GM23338 (cell line): ENCODE measurements at regions not wholly inside any gene's neighbourhood (a gene's known extent, or its start where the extent isn't known, plus 50 kb on each side); places are given as distances from the start of the nearest gene placed in this dataset.

Source experiments
- CREB1 ChIP-seq: fragments of 250-450 bp; sonication (Bioruptor Pico); IDR thresholded peaks from 2 replicates; pipeline ENCODE4 v1.5.0; 2020; ENCODE audit warnings: low read depth, mild to moderate bottlenecking, moderate library complexity
- CTCF ChIP-seq, 2 experiments: fragments of 200-600 bp in 1 of 2; sonication (generic) in 1 of 2; conservative IDR thresholded peaks; 2 replicates each; pipeline versions ENCODE4 v1.5.1 to v1.6.1; 2016 to 2017; ENCODE audit warnings: antibody characterized with exemption in 2 of 2, low read depth in 2 of 2, mild to moderate bottlenecking in 2 of 2, moderate library complexity in 1 of 2
- ETS1 ChIP-seq: IDR thresholded peaks from 2 replicates; pipeline ENCODE4 v1.6.1; 2016; ENCODE audit warnings: antibody characterized with exemption
- EZH2 ChIP-seq: fragments of 200-600 bp; sonication (generic); IDR thresholded peaks from one replicate; pipeline ENCODE4 v1.8.0; 2017; ENCODE audit warnings: antibody characterized with exemption, mild to moderate bottlenecking, low read depth; ENCODE audit not compliant: unreplicated experiment
- EZH2phosphoT487 ChIP-seq: fragments of 200-600 bp; sonication (generic); IDR thresholded peaks from one replicate; pipeline ENCODE4 v1.8.1; 2018; ENCODE audit warnings: antibody characterized with exemption; ENCODE audit not compliant: unreplicated experiment
- JUNB ChIP-seq: IDR thresholded peaks from one replicate; pipeline ENCODE4 v1.6.1; 2016; ENCODE audit warnings: antibody characterized with exemption; ENCODE audit not compliant: unreplicated experiment
- NANOG ChIP-seq: IDR thresholded peaks from 2 replicates; pipeline ENCODE4 v1.6.1; 2016; ENCODE audit warnings: antibody characterized with exemption, borderline replicate concordance
- POLR2AphosphoS5 ChIP-seq: IDR thresholded peaks from 2 replicates; pipeline ENCODE4 v1.6.1; 2016; ENCODE audit warnings: antibody characterized with exemption, low read depth
- STAT1 ChIP-seq: IDR thresholded peaks from one replicate; pipeline ENCODE4 v1.6.1; 2016; ENCODE audit warnings: antibody characterized with exemption; ENCODE audit not compliant: unreplicated experiment
- ZNF114 ChIP-seq: fragments of 250-450 bp; sonication (Bioruptor Pico); IDR thresholded peaks from 2 replicates; pipeline ENCODE4 v1.5.0; 2020; ENCODE audit warnings: mild to moderate bottlenecking, moderate library complexity
- ZNF331 ChIP-seq: fragments of 250-450 bp; sonication (Bioruptor Pico); IDR thresholded peaks from 2 replicates; pipeline ENCODE4 v1.5.0; 2020; ENCODE audit warnings: low read depth, mild to moderate bottlenecking, moderate library complexity
- ZNF462 ChIP-seq: fragments of 250-450 bp; sonication (Bioruptor Pico); IDR thresholded peaks from 2 replicates; pipeline ENCODE4 v1.5.0; 2020; ENCODE audit warnings: mild to moderate bottlenecking, moderate library complexity
- TF ChIP-seq, protein P1 (sequence below): IDR thresholded peaks from one replicate; pipeline ENCODE4 v1.6.1; 2018; ENCODE audit warnings: antibody characterized with exemption; ENCODE audit not compliant: unreplicated experiment

- TF ChIP-seq, protein P1, sequence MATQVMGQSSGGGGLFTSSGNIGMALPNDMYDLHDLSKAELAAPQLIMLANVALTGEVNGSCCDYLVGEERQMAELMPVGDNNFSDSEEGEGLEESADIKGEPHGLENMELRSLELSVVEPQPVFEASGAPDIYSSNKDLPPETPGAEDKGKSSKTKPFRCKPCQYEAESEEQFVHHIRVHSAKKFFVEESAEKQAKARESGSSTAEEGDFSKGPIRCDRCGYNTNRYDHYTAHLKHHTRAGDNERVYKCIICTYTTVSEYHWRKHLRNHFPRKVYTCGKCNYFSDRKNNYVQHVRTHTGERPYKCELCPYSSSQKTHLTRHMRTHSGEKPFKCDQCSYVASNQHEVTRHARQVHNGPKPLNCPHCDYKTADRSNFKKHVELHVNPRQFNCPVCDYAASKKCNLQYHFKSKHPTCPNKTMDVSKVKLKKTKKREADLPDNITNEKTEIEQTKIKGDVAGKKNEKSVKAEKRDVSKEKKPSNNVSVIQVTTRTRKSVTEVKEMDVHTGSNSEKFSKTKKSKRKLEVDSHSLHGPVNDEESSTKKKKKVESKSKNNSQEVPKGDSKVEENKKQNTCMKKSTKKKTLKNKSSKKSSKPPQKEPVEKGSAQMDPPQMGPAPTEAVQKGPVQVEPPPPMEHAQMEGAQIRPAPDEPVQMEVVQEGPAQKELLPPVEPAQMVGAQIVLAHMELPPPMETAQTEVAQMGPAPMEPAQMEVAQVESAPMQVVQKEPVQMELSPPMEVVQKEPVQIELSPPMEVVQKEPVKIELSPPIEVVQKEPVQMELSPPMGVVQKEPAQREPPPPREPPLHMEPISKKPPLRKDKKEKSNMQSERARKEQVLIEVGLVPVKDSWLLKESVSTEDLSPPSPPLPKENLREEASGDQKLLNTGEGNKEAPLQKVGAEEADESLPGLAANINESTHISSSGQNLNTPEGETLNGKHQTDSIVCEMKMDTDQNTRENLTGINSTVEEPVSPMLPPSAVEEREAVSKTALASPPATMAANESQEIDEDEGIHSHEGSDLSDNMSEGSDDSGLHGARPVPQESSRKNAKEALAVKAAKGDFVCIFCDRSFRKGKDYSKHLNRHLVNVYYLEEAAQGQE: no peak
- TF ChIP-seq CTCF (conservative IDR thresholded peaks at IDR 0.05; ENCODE audit: low read depth in 2 of 2) (no peak), NANOG (no peak), CREB1 (CRISPR knock-in tag) (no peak), POLR2AphosphoS5 (no peak), EZH2phosphoT487 (no peak), EZH2 (no peak), STAT1 (no peak), ZNF331 (CRISPR knock-in tag) (no peak), ZNF114 (CRISPR knock-in tag) (no peak), JUNB (no peak), ETS1 (no peak), ZNF462 (CRISPR knock-in tag) (no peak)
Observed at GRCh38 chr7:86050918-86051317, 592.8 kb upstream of the GRM3 start.
